GM04504 (cell line): ENCODE measurements at regions not wholly inside any gene's neighbourhood (a gene's known extent, or its start where the extent isn't known, plus 50 kb on each side); places are given as distances from the start of the nearest gene placed in this dataset.
"Not testable (repeated sequence)": the region's sequence is repeated elsewhere in the genome, so short reads cannot be mapped to it uniquely, and the experiment has no call there.

ENCODE experiments used
- DNase-seq: peaks from one replicate; pipeline ENCODE4 v3.0.0-alpha.2; 2012; ENCODE audit warnings: low read depth

GRCh38 chr2:217588266-217588665 lies 414.5 kb downstream of the TNS1 start:
- no peak for DNase-seq

GRCh38 chr2:217585362-217585761 lies 417.4 kb downstream of the TNS1 start:
- no peak for DNase-seq

GRCh38 chr2:217580407-217580806 lies 422.4 kb downstream of the TNS1 start:
- not testable (repeated sequence) for DNase-seq

DNA sequence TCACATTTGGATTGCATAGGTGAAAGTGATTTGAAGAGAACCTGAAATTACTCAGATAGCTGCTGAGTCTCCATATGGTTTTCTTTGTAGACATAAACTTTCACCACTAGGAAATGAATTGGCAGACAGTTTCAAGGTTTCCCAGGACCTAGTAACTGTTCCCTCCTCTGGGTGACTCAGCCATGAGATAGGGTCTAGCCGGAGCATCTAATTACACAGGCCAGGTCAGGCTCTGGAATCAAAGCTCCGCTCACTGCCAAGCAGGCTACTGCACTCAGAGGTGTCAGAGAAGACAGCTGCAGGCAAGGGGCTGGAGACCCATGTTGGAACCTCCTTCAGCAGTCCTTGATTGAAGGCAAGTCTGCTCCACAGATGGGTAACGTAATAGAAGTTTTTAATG lies 429.2 kb downstream of the TNS1 start:
- DNase-seq: no peak

DNA sequence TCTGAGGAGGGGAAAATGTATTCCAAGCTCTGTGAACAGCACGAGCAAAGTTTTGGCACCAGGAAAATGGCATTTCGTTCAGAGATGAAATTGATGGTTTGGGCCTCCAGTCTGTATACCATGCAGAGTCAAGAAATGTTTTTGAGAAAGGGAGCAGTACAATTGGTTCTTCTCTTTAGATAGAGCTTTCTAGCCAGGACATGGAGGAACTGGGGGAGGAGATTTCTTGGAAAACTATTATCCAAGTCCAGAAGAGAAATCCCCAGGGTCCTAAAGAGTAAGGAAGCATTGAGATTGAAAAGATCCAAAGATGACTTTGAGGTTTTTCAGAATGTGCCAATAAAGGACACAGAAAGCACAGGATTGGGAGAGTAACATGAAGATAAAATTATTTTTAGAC lies 432.4 kb downstream of the TNS1 start:
- no peak for DNase-seq

GRCh38 chr2:217568289-217568971 lies 434.4 kb downstream of the TNS1 start:
- DNase-seq: peak; percentile 59

DNA sequence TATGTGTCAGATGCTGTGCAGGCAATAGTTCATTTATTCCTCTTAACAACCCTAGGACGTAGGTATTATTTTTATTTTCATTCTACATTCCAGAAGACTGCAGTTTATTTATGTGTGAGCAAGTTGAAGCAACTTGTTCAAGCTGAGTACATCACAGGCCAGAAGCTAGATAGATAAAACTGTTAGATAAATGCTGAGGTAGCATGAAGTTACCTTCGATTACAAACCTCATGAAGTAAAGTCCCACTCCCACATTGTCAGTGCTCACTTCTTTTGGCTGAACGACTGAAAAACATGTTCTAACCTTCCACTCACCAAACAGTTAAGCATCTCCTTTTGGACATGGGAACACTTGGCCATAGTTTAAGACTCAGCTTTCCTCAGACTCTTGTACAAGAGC lies 439.2 kb downstream of the TNS1 start:
- no peak for DNase-seq

GRCh38 chr2:217562871-217563480 lies 439.8 kb downstream of the TNS1 start:
- DNase-seq: no peak

- DNase-seq: no peak
Observed at GRCh38 chr2:217559084-217559483, 443.7 kb downstream of the TNS1 start.

DNA sequence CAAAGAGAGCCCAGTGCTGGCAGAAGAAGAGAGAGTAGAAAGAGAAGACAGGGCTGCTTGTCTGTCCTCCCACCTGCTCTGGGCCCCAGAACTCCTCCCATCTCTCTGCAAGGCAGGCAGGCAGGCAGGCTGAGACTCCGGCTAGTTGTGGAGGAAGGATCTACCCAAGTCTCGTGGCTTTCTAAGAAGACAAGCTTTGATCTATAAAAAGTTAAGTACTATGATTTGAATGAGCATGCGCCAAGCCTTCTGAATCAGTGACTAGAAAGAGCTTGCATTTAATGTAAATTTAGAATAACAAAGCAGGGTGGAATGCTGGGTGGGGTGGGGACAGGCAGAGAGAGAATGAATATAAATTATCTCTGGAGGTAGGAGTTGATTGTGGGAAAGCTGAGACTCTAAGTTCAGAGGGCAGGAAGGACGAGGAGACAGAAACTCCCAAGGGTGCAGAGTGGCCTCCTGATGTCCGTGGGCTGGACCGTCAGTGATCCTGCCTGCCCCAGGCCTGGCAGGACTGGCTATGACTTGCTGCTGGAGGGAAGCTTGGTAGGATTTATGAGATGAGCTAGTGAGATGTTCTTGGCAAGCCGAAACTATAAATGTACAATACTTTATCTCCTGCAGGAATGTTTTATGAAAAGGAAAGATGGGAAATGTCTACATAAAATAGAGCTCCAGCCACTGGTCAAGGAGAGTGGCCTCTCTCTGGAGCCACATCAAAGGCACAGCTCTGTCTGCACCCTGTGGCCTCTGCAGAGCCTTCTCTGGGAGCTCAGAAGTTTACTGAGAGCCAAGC lies 447.5 kb downstream of the TNS1 start:
- DNase-seq: peak; percentile 61

DNA sequence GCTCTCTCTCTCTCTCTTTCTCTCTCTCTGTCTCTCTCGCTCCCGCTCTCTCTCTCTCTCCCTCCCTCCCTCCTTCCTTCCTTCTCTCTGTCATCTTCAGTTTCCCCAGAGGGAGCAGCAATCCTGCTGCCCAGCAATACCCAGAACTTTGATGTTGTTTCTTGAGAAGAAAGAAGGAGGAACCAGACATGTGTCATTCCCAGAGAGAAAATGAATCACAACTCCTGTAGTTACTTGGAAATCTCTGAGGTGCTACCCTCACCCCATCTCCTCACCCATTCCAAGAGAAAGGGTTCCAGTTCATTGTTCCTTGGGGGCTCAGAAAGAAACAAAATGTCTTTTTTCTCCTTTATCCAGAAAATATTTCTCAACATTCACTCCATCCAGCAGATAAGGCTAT lies 449.1 kb downstream of the TNS1 start:
- DNase-seq: no peak

DNA sequence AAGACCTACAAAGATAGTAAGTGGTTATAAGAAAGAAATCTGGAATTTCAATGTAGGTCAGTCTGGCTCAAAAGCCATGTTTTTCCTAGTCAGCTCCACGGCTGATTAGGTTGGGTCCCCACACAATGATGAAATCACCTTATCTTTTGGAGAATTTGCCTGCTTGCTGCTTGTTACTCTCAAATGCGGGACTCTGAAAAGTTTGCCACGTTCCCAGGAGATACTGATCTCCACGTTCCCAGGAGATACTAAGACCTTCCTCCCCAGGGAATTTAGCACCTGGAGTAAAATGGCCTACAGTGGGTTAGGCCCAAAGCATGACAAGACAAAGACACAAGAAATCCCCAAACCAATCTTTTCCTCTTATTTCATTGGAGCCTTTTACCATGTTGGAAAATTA lies 449.6 kb downstream of the TNS1 start:
- no peak for DNase-seq

DNA sequence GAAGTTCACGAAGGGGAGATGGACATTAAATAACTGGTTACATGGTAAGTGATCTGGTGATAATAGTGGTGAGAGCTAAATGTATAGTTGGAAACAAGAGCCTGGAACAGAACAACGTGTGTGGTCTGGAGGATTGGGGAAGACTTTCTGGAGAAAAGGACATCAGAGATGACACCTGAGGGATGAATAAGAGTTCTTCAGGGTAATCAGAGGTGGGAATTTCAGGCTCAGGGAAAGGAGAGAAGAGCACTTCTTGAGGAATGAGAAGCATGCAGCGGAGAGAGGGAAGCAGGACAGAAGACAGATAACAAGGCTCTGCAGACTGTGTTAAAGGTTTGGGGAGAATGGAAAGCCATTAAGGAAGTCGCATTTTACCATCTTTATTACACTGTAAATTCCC lies 450.7 kb downstream of the TNS1 start:
- DNase-seq: no peak

DNA sequence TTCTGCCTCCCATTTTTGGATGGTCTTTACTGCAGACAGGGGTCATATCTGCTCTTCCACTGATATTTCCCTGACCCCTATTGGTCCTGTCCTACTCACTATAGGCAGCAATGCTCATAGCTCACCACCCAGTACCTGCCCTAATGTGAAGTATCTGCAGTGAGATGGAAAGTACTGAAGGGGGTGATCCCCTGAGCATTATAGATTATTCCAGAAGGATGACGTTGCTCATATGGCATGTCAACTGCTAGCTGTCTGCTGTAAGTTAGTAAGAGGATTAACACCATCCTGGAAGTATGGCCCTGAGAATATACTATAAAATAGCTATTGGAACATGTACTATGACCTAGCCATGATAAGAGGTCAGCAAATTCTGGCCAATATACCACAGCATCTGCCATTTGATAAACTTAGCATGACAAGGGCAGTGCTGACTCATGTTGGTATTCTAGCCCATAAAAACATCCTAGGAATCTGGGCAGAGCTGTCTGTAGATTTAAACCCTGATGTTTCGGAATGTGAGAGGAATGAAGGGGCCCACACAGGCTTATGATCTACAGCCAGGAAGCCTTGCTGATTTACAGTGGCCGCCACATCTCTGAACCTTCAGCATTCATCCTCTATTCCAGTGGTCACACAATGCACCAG lies 451.4 kb downstream of the TNS1 start:
- no peak for DNase-seq

DNA sequence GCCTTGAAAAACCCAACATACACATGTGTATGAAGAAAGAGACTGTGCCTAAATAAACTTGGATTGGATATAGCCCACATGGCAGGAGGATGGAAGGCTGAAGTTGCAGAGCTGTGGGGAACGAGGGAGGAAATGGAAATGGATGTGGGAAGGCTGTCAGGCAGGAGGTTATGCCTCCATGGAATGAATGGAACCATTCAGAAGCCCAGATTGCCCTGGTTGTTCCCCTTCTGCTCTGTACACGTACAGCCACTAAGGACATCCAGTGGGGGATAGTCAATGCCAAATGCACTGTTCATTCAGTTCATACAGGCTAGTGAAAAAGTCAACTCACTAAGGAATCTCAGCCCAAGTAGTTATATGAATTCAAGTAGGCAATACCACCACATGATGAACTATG lies 463.7 kb downstream of the TNS1 start:
- DNase-seq: no peak

DNA sequence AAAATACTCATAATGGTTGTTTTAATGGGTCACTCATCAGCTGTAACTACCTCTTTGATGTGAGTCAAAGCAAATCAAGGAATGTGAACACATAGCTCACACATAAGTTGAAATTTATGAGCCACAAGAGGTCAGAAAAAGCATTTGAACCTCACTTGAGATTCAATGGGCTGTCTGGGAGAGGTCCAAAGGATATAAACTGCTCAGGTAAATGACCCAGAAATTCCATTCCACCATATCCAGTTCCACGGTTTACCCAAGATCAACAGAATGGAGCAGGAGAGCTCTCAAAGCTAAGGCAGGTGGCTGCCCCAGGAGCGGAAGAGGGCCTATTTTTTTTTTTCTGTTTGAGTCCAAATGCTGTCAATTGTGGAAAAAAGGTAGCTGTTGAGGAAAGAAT lies 464.1 kb downstream of the TNS1 start:
- DNase-seq: no peak

- DNase-seq: no peak
Observed at GRCh38 chr2:217535957-217536708, 466.7 kb downstream of the TNS1 start.

- DNase-seq: no peak
Observed at GRCh38 chr2:217530392-217531090, 472.3 kb downstream of the TNS1 start.

GRCh38 chr2:217529271-217529670 lies 473.5 kb downstream of the TNS1 start:
- no peak for DNase-seq

GRCh38 chr2:217527590-217528202 lies 475.1 kb downstream of the TNS1 start:
- peak; percentile 64 for DNase-seq

DNA sequence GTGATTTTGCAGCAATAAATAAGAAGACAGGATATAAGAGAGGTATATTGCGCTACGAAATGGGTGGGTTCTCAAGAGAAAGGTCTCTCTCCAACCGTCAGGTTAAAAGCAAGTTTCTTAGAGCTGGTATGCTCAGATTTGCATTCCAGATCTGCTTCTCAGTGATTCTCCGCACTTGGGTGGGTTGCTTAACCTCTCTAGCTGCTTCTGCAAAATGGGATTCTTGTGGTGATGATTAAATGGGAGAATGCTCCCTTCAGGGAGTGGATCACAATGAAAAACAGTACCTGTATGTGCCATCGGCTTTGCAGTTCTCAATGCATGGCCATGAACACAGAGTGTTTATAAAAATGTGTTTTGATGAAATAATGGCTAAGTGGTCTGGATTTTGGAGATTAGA lies 477.7 kb downstream of the TNS1 start:
- no peak for DNase-seq
